HG02840 (cell line): ENCODE measurements at regions not wholly inside any gene's neighbourhood (a gene's known extent, or its start where the extent isn't known, plus 50 kb on each side); places are given as distances from the start of the nearest gene placed in this dataset.
"Not testable (repeated sequence)": the region's sequence is repeated elsewhere in the genome, so short reads cannot be mapped to it uniquely, and the experiment has no call there.

Experiments
- ATAC-seq: cut with Tn5 transposase; IDR thresholded peaks from one replicate; pipeline ENCODE4 v1.9.1; 2021; ENCODE audit warnings: mild to moderate bottlenecking, moderate library complexity, moderate number of reproducible peaks; ENCODE audit not compliant: unreplicated experiment, low FRiP score

DNA sequence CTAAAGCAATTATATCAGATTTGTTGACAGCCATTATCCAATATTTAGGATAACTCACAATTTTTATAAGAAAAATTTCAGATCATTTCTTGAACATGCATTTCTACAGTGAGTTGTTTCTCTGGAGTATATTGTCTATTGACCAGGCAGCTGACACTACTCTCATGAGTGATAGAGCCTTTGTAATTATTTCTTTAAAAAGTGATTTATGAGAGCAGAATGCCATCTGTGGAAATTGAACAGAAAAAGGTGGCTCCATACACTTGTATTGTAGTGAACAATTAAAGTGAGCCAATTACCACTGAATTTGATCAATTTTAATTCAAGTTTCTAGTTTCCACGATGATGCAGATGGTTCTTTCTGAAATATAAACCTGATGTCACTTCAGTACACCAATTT, 855.4 kb downstream of the TAF11L14 start:
- ATAC-seq: no peak

DNA sequence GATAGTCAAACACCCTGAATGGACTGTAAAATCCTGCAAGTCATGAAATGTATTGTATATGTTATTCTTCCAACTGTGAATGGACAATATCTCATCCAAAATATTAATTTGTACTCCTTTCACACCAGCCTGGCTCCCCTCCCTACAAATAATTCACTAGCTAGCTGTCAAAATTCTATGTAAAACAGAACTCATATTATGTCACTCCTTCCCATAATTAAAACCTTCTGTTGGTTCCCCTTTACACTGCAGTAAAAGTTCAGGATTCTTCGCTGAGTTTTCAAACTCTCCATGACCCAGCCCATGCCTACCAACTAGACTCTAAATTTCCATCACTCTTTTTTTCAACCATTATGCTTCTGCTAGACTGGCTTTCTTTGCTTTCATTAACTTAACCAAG, 857.1 kb downstream of the TAF11L14 start:
- ATAC-seq: no peak

DNA sequence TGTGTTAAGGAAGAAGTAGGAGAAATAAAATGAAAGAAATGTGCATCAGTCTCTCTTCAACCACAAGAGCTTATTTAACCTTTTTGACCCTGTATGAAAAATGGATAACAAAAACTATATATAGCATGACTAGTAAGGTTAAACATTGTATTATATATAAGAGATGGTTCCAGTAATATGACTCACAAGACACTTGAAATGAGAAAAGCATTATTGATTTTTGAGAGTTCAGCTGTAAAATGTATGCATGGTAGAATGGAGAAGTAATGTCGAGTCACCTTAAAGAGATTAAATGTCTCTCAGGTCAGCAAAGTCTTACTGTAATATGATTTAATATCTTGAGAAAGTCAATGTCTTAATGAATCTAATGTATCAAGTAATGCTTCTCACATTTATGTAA, 860.9 kb downstream of the TAF11L14 start:
- ATAC-seq: no peak

DNA sequence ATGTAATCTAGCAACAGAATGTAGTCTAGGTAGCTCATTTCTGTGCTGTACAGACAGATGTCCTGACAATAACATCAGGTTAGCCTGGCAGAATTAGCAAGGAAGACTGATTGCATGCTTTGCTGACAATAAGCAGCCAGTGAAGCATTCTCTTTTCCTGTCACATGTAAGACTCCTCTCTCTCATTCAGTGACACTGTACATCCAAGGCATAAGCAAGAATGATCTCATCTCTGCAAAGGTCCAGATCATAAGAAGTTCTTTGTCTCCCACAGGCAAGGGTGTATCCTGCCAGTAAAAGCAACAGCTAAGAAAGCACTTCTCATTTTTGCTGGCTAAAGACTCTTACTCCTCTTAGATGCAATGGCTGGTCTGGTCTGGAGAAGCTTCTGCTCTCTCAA, 861.8 kb downstream of the TAF11L14 start:
- no peak for ATAC-seq

DNA sequence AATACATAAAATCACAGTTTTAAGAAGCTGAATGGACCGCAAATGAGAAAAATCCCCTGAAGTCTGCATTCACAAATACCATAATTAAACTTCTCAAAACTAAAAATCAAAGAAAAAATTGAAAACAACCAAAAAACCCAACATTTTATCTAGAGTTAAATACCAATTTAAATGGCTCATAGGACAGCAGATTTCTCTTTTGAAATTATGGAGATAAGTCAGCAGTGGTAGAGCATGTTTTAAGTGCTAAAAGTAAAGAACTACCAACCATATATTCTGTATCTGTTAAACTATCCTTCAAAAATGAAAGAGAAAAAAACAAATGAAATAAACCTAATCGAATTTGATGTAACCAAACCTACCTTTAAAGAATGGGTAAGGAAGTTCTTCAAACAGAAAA, 862.8 kb downstream of the TAF11L14 start:
- no peak for ATAC-seq

DNA sequence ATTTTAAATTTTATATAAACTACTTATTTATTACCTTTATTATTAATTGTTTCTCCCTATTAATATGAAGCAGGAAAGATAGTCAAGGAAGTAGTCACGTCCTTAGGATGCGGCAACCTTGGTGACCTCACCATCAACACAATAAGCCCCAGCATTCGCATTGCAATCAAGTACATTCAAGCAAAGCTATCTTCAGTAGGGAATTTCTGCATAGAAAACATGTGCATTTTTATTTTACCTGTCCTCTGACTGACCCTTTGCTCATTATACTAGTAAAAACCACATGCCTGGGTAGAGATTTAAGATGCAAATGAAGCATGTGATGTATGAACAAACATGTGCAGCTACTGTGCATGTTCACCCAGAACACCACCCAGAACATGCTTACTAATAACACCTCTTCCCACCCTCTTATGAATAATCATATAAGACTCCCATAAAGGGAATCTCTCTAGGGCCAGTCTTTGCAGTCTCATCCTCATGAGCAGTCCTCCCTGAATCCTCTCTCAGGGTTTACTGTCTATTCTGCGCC, 869.6 kb downstream of the TAF11L14 start:
- no peak for ATAC-seq

DNA sequence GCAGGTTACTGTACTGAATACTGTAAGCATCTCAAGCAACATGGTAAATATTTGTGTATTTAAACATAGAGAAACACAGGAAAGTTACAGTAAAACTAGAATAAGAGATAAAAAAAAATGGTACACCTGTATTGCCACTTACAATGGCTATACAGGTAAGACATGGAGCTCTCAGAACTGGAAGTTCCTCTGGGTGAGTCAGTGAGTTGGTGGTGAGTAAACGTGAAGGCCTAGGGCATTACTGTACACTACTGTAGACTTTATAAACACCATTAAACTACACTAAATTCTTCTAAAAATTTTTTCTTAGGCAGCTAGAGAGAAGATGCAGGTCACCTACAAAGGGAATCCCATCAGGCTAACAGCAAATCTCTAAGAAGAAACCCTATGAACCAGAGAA, 872.9 kb downstream of the TAF11L14 start:
- ATAC-seq: no peak

DNA sequence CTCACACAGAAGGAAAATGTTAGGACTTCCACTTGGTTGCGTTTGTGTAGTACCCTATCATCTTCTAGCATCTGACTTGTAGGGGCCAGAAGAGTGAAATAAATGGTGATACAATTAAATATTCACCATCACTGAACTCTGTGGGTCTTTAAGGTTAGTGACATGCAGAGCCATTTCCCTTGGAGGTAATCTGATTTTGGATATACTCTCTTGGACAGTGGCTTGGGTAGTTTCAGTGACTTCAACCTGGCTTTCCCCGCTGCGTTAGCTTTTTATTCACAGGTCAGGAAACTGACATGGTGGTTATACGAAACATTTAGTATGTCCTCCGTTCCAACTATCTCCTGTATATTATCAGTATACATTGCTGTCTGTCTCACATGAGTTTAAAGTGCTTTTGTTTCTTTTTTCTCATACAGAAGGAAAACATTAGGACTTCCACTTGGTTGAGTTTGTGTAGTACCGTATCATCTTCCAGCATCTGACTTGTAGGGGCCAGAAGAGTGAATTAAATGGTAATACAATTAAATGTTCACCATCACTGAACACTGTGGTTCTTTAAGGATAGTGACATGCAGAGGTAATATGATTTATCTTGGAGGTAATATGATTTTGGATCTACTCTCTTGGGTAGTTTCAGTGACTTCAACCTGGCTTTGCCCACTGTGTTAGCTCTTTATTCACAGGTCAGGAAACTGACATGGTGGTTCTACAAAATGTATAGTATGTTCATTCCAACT, 883.6 kb downstream of the TAF11L14 start:
- no peak for ATAC-seq

DNA sequence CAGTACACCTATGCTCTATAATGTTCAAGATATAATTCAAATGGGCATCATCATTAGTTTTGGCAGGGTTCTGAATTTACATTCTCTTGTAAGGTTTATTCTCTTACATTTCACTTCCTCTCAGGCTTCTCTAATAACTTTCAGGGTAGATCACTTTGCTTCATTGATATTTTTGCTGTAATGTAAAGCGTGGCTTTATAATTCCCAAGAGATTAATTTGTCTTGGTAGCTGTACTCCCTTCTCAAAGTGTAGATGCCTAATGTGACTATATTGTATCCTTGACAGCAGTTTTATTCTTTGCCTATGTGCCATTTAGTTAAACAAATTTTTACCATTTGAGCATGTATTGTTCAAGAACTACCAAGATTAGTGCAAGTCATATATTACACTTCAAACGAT, 889.1 kb downstream of the TAF11L14 start:
- ATAC-seq: no peak

DNA sequence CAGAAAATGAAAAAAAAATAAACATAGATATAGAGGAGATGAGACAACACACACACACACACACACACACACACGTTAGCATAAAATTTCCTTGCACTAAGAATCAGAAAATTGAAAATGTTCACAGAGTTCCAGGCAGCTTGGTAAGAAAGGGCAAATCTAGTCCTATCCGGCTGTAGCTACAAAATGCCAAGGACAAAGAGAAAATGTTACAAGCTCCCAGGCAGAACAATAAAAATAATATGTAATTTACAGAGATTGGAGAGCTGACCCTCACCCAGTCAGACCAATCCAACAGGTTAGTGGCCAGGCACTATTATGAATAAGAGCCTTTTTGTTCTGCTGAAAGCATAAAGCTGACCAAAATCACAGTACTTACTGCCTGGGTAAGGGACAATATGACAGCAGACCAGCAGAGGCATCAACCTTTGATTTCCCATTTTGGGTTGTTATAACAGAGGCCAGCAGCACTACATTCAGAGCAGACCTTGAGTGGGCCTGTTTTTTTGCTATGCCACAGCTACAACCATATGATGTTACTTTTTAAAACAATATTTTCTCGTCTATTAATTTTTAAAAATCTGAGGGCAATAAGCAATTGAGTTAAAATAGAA, 892.6 kb downstream of the TAF11L14 start:
- no peak for ATAC-seq

DNA sequence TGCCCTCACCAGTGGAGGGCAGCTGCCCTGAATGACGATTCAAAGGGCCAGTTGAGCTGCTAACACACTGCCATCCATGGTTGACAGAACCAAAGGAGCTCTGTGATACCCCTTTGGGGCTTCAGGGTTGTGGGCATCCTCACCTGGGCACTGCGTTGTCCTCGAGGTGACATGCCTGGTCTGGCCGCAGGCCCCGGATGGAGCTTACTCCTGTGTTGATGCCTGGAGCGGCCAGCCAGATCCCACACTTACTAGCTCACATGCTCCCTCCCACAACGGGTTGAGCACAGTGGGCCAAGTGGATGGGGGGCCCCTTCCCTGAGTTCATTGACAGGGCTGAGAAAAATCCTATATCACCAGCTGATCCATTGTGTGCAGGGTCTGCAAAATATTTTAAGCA, 898.9 kb downstream of the TAF11L14 start:
- ATAC-seq: no peak

DNA sequence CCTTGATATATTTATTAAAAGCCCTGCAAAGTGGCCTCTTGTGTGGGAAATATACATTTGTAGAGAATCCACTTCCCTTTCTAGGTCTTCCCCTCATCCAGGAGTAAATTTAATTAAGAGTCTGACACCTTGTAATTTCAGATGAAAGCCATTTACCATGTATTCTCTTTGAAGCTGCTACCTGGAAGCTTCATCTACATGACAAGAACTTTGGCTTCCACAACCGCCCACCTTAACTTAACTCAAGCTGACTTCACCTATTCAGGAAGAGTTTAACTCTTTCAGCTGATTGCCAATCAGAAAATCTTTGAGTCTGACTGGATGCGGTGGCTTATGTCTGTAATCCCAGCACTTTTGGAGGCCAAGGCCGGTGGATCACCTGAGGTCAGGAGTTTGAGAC, 899.9 kb downstream of the TAF11L14 start:
- ATAC-seq: no peak

DNA sequence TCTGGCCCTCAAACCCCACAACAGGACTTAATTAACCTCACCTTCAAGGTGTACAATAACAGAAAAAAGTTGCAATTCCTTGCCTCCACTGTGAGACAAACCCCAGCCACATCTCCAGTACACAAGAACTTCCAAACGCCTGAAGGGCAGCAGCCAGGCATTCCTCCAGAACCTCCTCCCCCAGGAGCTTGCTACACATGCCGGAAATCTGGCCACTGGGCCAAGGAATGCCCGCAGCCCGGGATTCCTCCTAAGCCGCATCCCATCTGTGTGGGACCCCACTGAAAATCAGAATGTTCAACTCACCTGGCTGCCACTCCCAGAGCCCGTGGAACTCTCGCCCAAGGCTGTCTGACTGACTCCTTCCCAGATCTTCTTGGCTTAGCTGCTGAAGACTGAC, 901.5 kb downstream of the TAF11L14 start:
- not testable (repeated sequence) for ATAC-seq

DNA sequence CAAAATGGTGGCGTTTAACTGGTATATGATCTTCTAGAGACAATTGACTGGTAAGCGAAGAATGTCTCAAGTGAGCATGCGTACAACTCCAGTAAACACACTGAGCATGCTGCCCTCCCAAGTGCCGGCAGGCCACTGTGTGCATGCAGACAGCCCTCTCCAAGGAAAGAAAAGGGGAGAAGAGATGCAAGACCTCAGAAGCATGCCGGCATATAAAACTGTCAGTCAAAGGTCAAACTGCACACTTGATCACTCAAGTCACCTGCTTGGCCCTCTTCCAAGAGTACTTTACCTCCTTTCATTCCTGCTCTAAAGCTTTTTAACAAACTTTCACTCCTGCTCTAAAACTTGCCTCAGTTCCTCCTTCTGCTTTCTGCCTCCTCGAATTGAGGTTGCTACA, 910.2 kb downstream of the TAF11L14 start:
- ATAC-seq: no peak

DNA sequence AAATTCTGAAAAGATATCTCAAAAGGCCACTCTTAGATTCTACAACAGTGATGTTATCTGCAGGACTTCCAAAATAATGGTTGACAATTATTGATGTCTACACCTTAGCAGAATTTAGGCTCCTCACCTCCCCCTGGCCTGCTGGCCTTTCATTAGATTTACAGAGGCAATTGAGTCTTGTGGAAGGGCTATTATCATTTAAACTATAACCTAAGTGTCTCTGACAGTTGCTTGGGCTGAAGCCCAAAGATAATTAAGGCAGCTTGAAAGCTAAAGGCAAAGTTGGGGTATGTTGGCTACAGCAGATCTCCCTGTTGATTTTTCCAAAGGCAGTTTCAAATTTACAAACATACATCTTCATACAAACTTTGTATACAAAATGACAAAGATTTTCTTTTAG, 912.3 kb downstream of the TAF11L14 start:
- ATAC-seq: no peak

DNA sequence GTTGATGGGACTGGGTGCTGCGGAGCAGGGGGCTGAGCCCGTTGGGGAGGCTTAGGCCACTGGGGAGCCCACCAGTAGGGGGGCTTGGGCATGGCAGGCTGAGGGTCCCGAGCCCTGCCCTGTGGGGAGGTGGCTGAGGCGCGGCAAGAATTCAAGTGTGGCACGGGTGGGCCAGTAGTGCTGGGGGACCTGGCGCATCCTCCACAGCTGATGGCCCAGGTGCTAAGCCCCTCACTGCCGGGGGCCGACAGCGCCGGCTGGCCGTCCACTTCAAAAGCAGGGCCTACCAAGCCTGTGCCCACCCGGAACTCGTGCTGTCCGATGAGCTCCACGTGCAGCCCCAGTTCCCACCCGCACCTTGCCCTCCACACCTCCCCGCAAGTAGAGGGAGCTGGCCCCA, 917.5 kb downstream of the TAF11L14 start:
- ATAC-seq: no peak

DNA sequence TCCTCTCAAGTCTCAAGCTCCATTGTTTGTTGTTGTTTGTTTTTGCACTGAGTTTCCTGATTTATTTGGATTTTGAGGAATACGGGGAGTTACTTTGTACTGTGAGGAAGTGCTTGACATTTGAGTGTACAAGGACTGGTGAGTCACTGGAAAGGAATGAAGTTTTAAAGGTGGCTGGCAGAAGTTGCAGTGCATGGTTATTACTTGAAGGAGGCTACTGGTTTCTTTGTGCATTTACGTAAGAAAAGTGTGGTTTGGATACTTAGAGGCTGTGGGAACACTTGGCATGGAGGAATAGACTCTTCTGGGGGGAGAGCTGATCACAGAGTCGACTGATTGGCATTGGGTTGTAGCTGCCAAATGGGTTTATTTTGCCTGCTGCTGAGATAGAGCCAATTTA, 919.0 kb downstream of the TAF11L14 start:
- ATAC-seq: no peak

DNA sequence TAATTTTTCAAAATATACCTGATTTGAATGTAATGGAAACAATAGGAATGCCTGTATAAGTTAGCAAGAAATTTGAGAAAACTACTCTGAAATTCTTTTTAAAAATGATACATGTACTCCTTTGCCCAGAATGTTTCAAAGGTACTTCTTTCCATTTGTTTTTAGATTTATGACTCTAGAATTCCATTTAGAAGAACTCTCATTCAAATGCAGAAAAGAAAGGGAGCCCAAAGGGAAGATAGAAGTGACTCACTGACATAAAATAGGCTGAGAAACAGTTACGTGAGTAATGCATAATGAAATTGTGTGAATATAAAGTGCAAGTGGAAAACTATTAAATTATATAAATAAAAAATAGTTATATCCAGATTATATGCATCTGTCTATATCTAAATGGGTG, 926.3 kb downstream of the TAF11L14 start:
- ATAC-seq: no peak

DNA sequence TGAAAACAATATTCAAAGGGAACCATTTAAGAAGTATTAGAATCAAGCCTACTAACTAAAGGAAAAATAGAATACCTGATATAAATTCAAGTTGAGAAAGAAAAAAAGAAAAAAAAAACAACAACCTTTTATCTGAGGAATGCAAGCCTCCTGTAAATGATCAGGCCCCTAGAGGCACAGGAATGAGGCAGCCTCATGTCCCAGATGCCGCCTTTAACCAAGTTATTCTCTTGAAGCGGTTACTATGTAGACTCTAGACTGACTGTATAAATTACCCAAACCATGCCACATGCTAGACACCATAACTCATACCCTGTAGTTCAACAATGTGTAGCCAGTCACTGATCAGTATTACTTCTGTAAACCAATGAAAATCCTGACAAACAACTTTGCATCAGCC, 929.6 kb downstream of the TAF11L14 start:
- ATAC-seq: no peak

DNA sequence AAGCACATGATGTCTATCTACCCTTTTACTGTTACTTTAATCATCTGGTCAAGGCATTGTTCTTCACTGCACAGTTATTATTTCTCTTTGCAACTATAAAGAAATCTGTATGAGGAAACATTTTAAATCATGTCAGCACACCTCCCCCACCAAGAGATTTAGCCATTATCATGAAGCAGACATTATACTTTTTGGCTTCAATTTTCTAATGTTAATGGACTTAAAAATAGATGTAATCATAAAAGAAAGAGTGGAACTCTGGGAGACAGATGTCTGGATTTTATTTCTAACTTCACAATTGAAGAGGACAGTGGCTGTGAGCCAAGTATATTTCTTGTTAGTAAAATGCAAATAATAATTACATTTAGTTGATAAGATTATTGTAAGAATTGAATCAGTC, 932.4 kb downstream of the TAF11L14 start:
- no peak for ATAC-seq

DNA sequence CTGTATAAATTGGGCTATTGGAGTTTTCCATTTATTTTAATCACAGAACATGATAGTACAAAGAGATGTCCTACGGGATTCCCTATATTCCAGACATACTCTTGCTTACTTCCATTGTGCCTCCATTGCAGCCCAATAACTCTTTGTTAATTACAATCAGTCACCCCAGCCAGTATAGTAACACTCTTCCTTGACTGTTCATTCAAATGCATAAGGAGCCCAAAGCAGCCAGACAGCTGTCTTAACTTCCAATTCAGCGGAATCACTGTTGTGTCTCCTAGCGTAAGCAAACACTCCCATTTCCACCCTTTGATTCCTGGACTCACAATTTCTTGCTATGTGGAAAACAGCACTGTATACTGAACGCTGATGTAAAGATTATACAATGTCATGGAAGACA, 942.3 kb downstream of the TAF11L14 start:
- no peak for ATAC-seq

DNA sequence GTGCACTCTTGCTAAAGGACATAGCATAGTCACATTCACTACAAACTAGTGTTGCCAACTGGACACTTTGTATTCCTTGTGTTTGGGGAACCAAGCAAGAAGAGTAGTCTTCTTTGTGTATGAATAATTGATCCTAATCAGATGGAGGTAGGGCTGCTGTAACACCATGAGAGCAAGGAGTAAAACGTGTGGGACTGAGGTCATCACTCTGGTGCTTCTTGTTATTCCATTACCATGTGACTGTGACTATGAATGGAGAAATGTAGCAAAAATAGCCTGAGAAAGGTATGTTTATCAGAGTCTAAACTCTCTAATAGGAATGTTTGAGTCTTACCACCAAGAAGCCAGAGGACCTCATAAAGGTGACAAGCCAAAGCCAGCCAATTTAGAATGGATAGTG, 966.9 kb downstream of the TAF11L14 start:
- ATAC-seq: no peak
